ENCODE measurements at regions not wholly inside any gene's neighbourhood (a gene's known extent, or its start where the extent isn't known, plus 50 kb on each side); places are given as distances from the start of the nearest gene placed in this dataset.

- TF ChIP-seq CTCF (IDR thresholded peaks at IDR 0.05), result no peak
- H3K36me3 ChIP-seq (ENCODE audit: low read depth), result no peaks in the 10 kb centered on the region
- H3K4me3 ChIP-seq, result no peak overlapping the region
- no peaks in the 10 kb centered on the region for H3K4me1 ChIP-seq (ENCODE audit: low read depth)
- ATAC-seq, result no peak
- no peaks in the 10 kb centered on the region for H3K9me3 ChIP-seq
- DNase-seq, result no peak
- intact Hi-C loops (cut with DNase I, micrococcal nuclease), result no loop called here
Measured at GRCh38 chr1:29673669-29674626, 437.6 kb downstream of the PTPRU start.

GRCh38 chr1:29673228-29673500, 436.8 kb downstream of the PTPRU start:
- no peak for ATAC-seq
- Histone ChIP-seq H3K4me1 (ENCODE audit: low read depth) (no peaks in the 10 kb centered on the region), H3K9me3 (no peaks in the 10 kb centered on the region), H3K4me3 (no peak overlapping the region), H3K36me3 (ENCODE audit: low read depth) (no peaks in the 10 kb centered on the region)
- no peak for DNase-seq
- no peak for TF ChIP-seq CTCF (IDR thresholded peaks at IDR 0.05)
- intact Hi-C loops (cut with DNase I, micrococcal nuclease), result no loop called here

- Histone ChIP-seq H3K4me1 (ENCODE audit: low read depth) (no peaks in the 10 kb centered on the region), H3K4me3 (no peak overlapping the region), H3K36me3 (ENCODE audit: low read depth) (no peaks in the 10 kb centered on the region), H3K9me3 (no peaks in the 10 kb centered on the region)
- intact Hi-C loops (cut with DNase I, micrococcal nuclease), result no loop called here
- no peak for TF ChIP-seq CTCF (IDR thresholded peaks at IDR 0.05)
- ATAC-seq (no peak), DNase-seq (no peak)
Measured at GRCh38 chr1:29672416-29673227, 436.3 kb downstream of the PTPRU start.

GRCh38 chr1:29671446-29672356, 435.4 kb downstream of the PTPRU start:
- H3K9me3 ChIP-seq, result no peaks in the 10 kb centered on the region
- no peak for DNase-seq
- no peak for TF ChIP-seq CTCF (IDR thresholded peaks at IDR 0.05)
- no peak for ATAC-seq
- intact Hi-C loops (cut with DNase I, micrococcal nuclease), result no loop called here
- H3K4me1 ChIP-seq (ENCODE audit: low read depth), result no peaks in the 10 kb centered on the region
- no peaks in the 10 kb centered on the region for H3K36me3 ChIP-seq (ENCODE audit: low read depth)
- H3K4me3 ChIP-seq, result no peak overlapping the region

GRCh38 chr1:29670752-29671151, 434.4 kb downstream of the PTPRU start:
- DNase-seq (no peak), ATAC-seq (no peak)
- H3K4me3 ChIP-seq, result no peak overlapping the region
- no peaks in the 10 kb centered on the region for H3K36me3 ChIP-seq (ENCODE audit: low read depth)
- no peaks in the 10 kb centered on the region for H3K4me1 ChIP-seq (ENCODE audit: low read depth)
- no peaks in the 10 kb centered on the region for H3K9me3 ChIP-seq
- intact Hi-C loops (cut with DNase I, micrococcal nuclease), result no loop called here
- TF ChIP-seq CTCF (IDR thresholded peaks at IDR 0.05), result no peak

Measured in mucosa of descending colon (tissue), 3 donors.